ENCODE measurements at regions not wholly inside any gene's neighbourhood (a gene's known extent, or its start where the extent isn't known, plus 50 kb on each side); places are given as distances from the start of the nearest gene placed in this dataset.

DNA sequence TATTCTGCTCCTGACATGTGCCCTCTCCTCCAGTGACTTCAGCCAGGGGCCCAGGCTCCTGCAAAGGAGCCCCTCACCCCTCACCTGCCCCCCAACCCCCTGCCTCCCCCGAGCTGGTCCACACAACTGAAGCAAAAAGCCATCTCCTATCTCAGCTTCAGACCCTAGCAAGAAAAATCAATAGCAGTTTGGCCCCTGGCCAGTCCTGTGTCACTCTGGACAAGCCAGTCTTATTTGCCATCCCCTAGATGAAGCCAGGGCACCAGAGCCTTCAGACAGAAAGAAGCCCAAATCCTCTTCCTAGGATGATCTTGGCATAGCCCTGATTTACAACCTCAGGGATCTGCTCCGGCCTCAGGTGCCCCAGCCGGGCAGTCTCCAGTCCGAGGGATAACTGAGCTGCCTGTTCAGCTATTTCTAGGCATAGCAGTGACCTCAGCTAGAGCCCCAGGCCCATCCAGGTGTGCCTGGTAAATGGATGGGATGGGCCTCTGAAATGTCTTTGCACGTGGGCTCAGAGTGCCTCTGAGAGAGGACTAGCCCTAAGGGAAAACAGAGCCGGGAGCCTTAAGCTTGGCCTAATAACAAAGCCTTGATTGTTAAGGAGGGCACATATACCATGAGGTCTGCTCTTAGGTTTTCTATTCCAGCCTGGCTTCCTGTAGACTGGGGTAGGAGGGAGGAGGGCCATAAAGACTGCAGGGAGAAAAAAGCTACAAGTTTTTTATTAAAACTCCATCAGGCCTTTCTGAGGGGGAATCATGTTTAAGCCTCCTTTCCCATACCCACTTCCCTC is 242.0 kb downstream of the SHQ1 start:
- Histone ChIP-seq H2AFZ (ENCODE audit: low read length) (no peak overlapping the region), H3K4me3 (ENCODE audit: extremely low read depth in 1 of 4, insufficient read depth in 2 of 4, low read depth in 3 of 4, low read length in 4 of 4) (no peak overlapping the region), H3K56ac (replicated peaks; ENCODE audit: insufficient read length, low read depth, low read length) (no peak overlapping the region), H2BK5ac (ENCODE audit: low read depth, low read length) (no peak overlapping the region), H4K5ac (ENCODE audit: insufficient read length, low read depth, low read length) (no peak overlapping the region), H2BK120ac (replicated peaks; ENCODE audit: low read depth, low read length) (no peak overlapping the region), H2BK15ac (ENCODE audit: low read length) (no peak overlapping the region), H3K79me2 (ENCODE audit: control insufficient read depth in 1 of 2, insufficient read depth in 2 of 2, low read length in 2 of 2) (no peaks in the 10 kb centered on the region), H4K8ac (ENCODE audit: extremely low read depth, insufficient read depth, low read length) (no peak overlapping the region), H3K9me3 (ENCODE audit: insufficient read depth in 2 of 2, low read depth in 1 of 2, low read length in 1 of 2) (no peaks in the 10 kb centered on the region), H3K9ac (replicated peaks in 1 of 4; ENCODE audit: extremely low read depth in 1 of 4, low read depth in 3 of 4, low read length in 3 of 4) (no peak overlapping the region), H3K23me2 (ENCODE audit: low read depth, low read length) (no peaks in the 10 kb centered on the region), H3K4ac (replicated peaks; ENCODE audit: insufficient read length, low read depth, low read length) (no peak overlapping the region), H3K14ac (ENCODE audit: insufficient read length) (no peak overlapping the region), H4K91ac (replicated peaks; ENCODE audit: insufficient read length, low read length) (no peak overlapping the region), H3K27ac (ENCODE audit: low read depth, low read length) (no peak overlapping the region), H2AK5ac (ENCODE audit: low read depth, low read length) (no peak overlapping the region), H4K20me1 (replicated peaks in 1 of 2; ENCODE audit: control insufficient read depth in 1 of 2, insufficient read depth in 2 of 2, low read length in 2 of 2) (no peaks in the 10 kb centered on the region), H3K27me3 (replicated peaks in 1 of 4; ENCODE audit: control insufficient read depth in 3 of 4, extremely low read depth in 1 of 4, insufficient read depth in 3 of 4, low read length in 3 of 4) (no peaks in the 10 kb centered on the region), H2BK20ac (ENCODE audit: low read length) (no peak overlapping the region), H3K79me1 (ENCODE audit: low read depth, low read length) (no peaks in the 10 kb centered on the region), H3K4me2 (ENCODE audit: insufficient read depth in 1 of 2, low read depth in 2 of 2, low read length in 2 of 2) (no peak overlapping the region), H3K18ac (ENCODE audit: extremely low read depth, low read length) (no peak overlapping the region), H3K4me1 (replicated peaks in 1 of 4; ENCODE audit: control insufficient read depth in 3 of 4, insufficient read depth in 4 of 4, low read length in 3 of 4) (no peaks in the 10 kb centered on the region), H3K36me3 (ENCODE audit: control insufficient read depth in 2 of 4, insufficient read depth in 4 of 4, low read length in 3 of 4) (no peaks in the 10 kb centered on the region), H2BK12ac (ENCODE audit: low read depth, low read length) (no peak overlapping the region), H3K23ac (ENCODE audit: insufficient read length) (no peak overlapping the region)
- 82% methylated on average over 6 of the region's 6 CpGs; no CpG with 5 or more reads in 1 of the 2 experiments for WGBS, 2 experiments (ENCODE audit: extremely low coverage in 1 of 2, insufficient coverage in 1 of 2, insufficient read length in 1 of 2, insufficient replicate concordance in 2 of 2, low coverage in 1 of 2, low lambda C conversion rate in 2 of 2, missing lambda C conversion rate in 1 of 2)
- TF ChIP-seq RAD21 (IDR thresholded peaks at IDR 0.05 in 1 of 2, conservative IDR thresholded peaks at IDR 0.05 in 1 of 2; ENCODE audit: low read depth in 2 of 2, low read length in 2 of 2), result no peak
- TF ChIP-seq ASH2L (IDR thresholded peaks at IDR 0.05; ENCODE audit: low read length), result no peak
- ChIA-PET POLR2A (ENCODE audit: partially characterized antibody) (interaction anchor here (0.6 kb wide), 1 partner anchor 24 kb away, joined by 3 read pairs; no protein-coding TSS in a partner anchor), CTCF (ENCODE audit: partially characterized antibody) (interaction anchor here (0.8 to 2.0 kb wide), 3 partner anchors 10 to 60 kb away, joined by 3 to 9 read pairs (median 5); no protein-coding TSS in a partner anchor)
- DNase-seq (ENCODE audit: low read depth in 1 of 2, low spot score in 2 of 2) (no peak), FAIRE-seq (no peak)

All from H1 (cell line).